ENCODE measurements at regions not wholly inside any gene's neighbourhood (a gene's known extent, or its start where the extent isn't known, plus 50 kb on each side); places are given as distances from the start of the nearest gene placed in this dataset.

- ChIA-PET POLR2A (no interaction called here), CTCF (interaction anchor here (0.7 kb wide), 1 partner anchor 77 kb away, joined by 3 read pairs; no protein-coding TSS in a partner anchor)
- Histone ChIP-seq H4K20me1 (replicated peaks; ENCODE audit: control insufficient read depth, extremely low read depth, insufficient read depth, low read length) (no peaks in the 10 kb centered on the region), H2AFZ (ENCODE audit: low read depth, low read length) (no peak overlapping the region), H3K4me3 (replicated peaks in 1 of 3; ENCODE audit: insufficient read depth in 1 of 3, low read depth in 1 of 3, low read length in 3 of 3) (no peak overlapping the region), H3K79me2 (ENCODE audit: control insufficient read depth, insufficient read depth, low read length) (no peaks in the 10 kb centered on the region), H3K9me3 (replicated peaks; ENCODE audit: control insufficient read depth, insufficient read depth, low read length) (no peaks in the 10 kb centered on the region), H3K4me2 (ENCODE audit: insufficient read depth, low read length) (no peak overlapping the region), H3K36me3 (ENCODE audit: control insufficient read depth in 2 of 2, extremely low read depth in 1 of 2, insufficient read depth in 2 of 2, low read length in 2 of 2) (no peaks in the 10 kb centered on the region), H3K4me1 (ENCODE audit: control insufficient read depth, extremely low read depth, insufficient read depth, low read length) (no peaks in the 10 kb centered on the region), H3K9me1 (replicated peaks; ENCODE audit: control insufficient read depth, extremely low read depth, insufficient read depth, low read length) (no peaks in the 10 kb centered on the region), H3K27me3 (ENCODE audit: control insufficient read depth in 2 of 2, insufficient read depth in 2 of 2, low read length in 2 of 2) (no peaks in the 10 kb centered on the region), H3K27ac (ENCODE audit: insufficient read depth, low read depth, low read length) (no peak overlapping the region), H3K9ac (replicated peaks; ENCODE audit: extremely low read depth, insufficient read depth, low read length) (no peak overlapping the region)
- DNase-seq (ENCODE audit: low read depth, low spot score) = no peak
- intact Hi-C loops (cut with micrococcal nuclease) (loop anchor here (5.0 kb wide), 1 partner anchor 200 kb away; no protein-coding TSS in a partner anchor), dilution Hi-C loops (cut with MboI; ENCODE audit: extremely low pct_ligation_motif_present, low sequenced_read_pairs) (no loop called here)
- no peak for TF ChIP-seq JUN (IDR thresholded peaks at IDR 0.05; ENCODE audit: borderline replicate concordance, insufficient read depth, insufficient read length, low read depth)
- no peak for TF ChIP-seq EZH2 (IDR thresholded peaks at IDR 0.05; ENCODE audit: borderline replicate concordance, low read depth, low read length, severe bottlenecking)
- TF ChIP-seq POLR2AphosphoS5 (IDR thresholded peaks at IDR 0.05; ENCODE audit: insufficient read depth, low read depth, low read length) = no peak
- no peak for TF ChIP-seq CTCF (IDR thresholded peaks at IDR 0.05; ENCODE audit: extremely low read depth in 1 of 2, insufficient read depth in 1 of 2, low read depth in 1 of 2, low read length in 2 of 2)
- no peak for TF ChIP-seq GATA2 (IDR thresholded peaks at IDR 0.05; ENCODE audit: insufficient read depth, insufficient read length, low read depth, low read length)
- TF ChIP-seq, protein P1, sequence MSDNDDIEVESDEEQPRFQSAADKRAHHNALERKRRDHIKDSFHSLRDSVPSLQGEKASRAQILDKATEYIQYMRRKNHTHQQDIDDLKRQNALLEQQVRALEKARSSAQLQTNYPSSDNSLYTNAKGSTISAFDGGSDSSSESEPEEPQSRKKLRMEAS (IDR thresholded peaks at IDR 0.05; ENCODE audit: insufficient read depth, insufficient read length) = no peak
- TF ChIP-seq MYC (IDR thresholded peaks at IDR 0.05; ENCODE audit: low read depth, low read length) = no peak
- no TSS peak for BruUV-seq (replicated peaks)
- FAIRE-seq = no peak
These were observed 412.6 kb upstream of the SOX5 start for GRCh38 chr12:24361877-24362580.
